Activated CD8-positive, alpha-beta memory T cell treated with anti-CD3 and anti-CD28 coated beads for 36 hours (primary cell): ENCODE measurements at regions not wholly inside any gene's neighbourhood (a gene's known extent, or its start where the extent isn't known, plus 50 kb on each side); places are given as distances from the start of the nearest gene placed in this dataset.
"Not testable (repeated sequence)": the region's sequence is repeated elsewhere in the genome, so short reads cannot be mapped to it uniquely, and the experiment has no call there.

ENCODE experiments used
- CTCF ChIA-PET: fragments of 350-600 bp; sonication (Branson Sonifier 250); formaldehyde crosslinking; loops from one replicate; lab custom pipeline; 2021; ENCODE audit warnings: antibody characterized with exemption; lab: Charles Lee
- POLR2A ChIA-PET: fragments of 350-600 bp; sonication (Branson Sonifier 250); formaldehyde crosslinking; loops from one replicate; lab custom pipeline; 2021; ENCODE audit warnings: antibody characterized with exemption; lab: Charles Lee

- ChIA-PET POLR2A (no interaction called here), CTCF (no interaction called here)
Observed at GRCh38 chr15:94858449-94858848, 627.1 kb downstream of the MCTP2 start.

- POLR2A ChIA-PET: no interaction called here
- CTCF ChIA-PET: no interaction called here
Observed at GRCh38 chr15:94858920-94859319, 627.6 kb downstream of the MCTP2 start.

GRCh38 chr15:94864600-94864999, 633.2 kb downstream of the MCTP2 start:
- ChIA-PET POLR2A (no interaction called here), CTCF (no interaction called here)

- POLR2A ChIA-PET, CTCF ChIA-PET: not testable (repeated sequence)
Observed at GRCh38 chr15:94868265-94868664, 636.9 kb downstream of the MCTP2 start.

- ChIA-PET CTCF (no interaction called here), POLR2A (no interaction called here)
Observed at GRCh38 chr15:94875550-94875949, 644.2 kb downstream of the MCTP2 start.

- ChIA-PET POLR2A (no interaction called here), CTCF (no interaction called here)
Observed at GRCh38 chr15:94877833-94878232, 646.5 kb downstream of the MCTP2 start.

- POLR2A ChIA-PET: no interaction called here
Observed at GRCh38 chr15:94882071-94882712, 650.8 kb downstream of the MCTP2 start.

GRCh38 chr15:94887391-94887790, 656.0 kb downstream of the MCTP2 start:
- CTCF ChIA-PET: no interaction called here
- POLR2A ChIA-PET: no interaction called here

More at GRCh38 chr15:94882071-94882712, 650.8 kb downstream of the MCTP2 start:
- CTCF ChIA-PET: no interaction called here

- POLR2A ChIA-PET: no interaction called here
Observed at GRCh38 chr15:94889153-94889552, 657.8 kb downstream of the MCTP2 start.

GRCh38 chr15:94893091-94893490, 661.7 kb downstream of the MCTP2 start:
- ChIA-PET POLR2A (no interaction called here), CTCF (no interaction called here)

More at GRCh38 chr15:94889153-94889552, 657.8 kb downstream of the MCTP2 start:
- CTCF ChIA-PET: no interaction called here

- ChIA-PET CTCF (no interaction called here), POLR2A (no interaction called here)
Observed at GRCh38 chr15:94894056-94894455, 662.7 kb downstream of the MCTP2 start.

- CTCF ChIA-PET: no interaction called here
- POLR2A ChIA-PET: no interaction called here
Observed at GRCh38 chr15:94909510-94909909, 678.1 kb downstream of the MCTP2 start.

GRCh38 chr15:94910166-94910565, 678.8 kb downstream of the MCTP2 start:
- POLR2A ChIA-PET: no interaction called here
- CTCF ChIA-PET: no interaction called here

- ChIA-PET POLR2A (no interaction called here), CTCF (no interaction called here)
Observed at GRCh38 chr15:94912760-94913159, 681.4 kb downstream of the MCTP2 start.

GRCh38 chr15:94917068-94917467, 685.7 kb downstream of the MCTP2 start:
- ChIA-PET CTCF (no interaction called here), POLR2A (no interaction called here)

- ChIA-PET CTCF (no interaction called here), POLR2A (no interaction called here)
Observed at GRCh38 chr15:94921936-94922335, 690.6 kb downstream of the MCTP2 start.

GRCh38 chr15:94924057-94924456, 692.7 kb downstream of the MCTP2 start:
- ChIA-PET CTCF (no interaction called here), POLR2A (no interaction called here)

- CTCF ChIA-PET: interaction anchor here (0.6 kb wide), 1 partner anchor 1660 kb away, joined by 3 read pairs; no protein-coding TSS in a partner anchor
- POLR2A ChIA-PET: no interaction called here
Observed at GRCh38 chr15:94924971-94925598, 693.7 kb downstream of the MCTP2 start.

- ChIA-PET CTCF (no interaction called here), POLR2A (no interaction called here)
Observed at GRCh38 chr15:94925680-94926079, 694.3 kb downstream of the MCTP2 start.

GRCh38 chr15:94927003-94927402, 695.6 kb downstream of the MCTP2 start:
- POLR2A ChIA-PET: no interaction called here
- CTCF ChIA-PET: no interaction called here

GRCh38 chr15:94929282-94929681, 697.9 kb downstream of the MCTP2 start:
- ChIA-PET CTCF (no interaction called here), POLR2A (no interaction called here)
